Hepatocyte (in vitro differentiated cells): ENCODE measurements at regions not wholly inside any gene's neighbourhood (a gene's known extent, or its start where the extent isn't known, plus 50 kb on each side); places are given as distances from the start of the nearest gene placed in this dataset.

Source experiments
- DNase-seq: peaks from one replicate; pipeline ENCODE4 v3.0.0-alpha.2; 2016; ENCODE audit warnings: low spot score
- H2AFZ ChIP-seq: fragments of 200-600 bp; sonication (generic); 2 replicates; pipeline ENCODE4 v1.6.0; 2016; ENCODE audit warnings: antibody characterized with exemption, mild to moderate bottlenecking
- H3K27ac ChIP-seq: fragments of 200-600 bp; sonication (generic); 2 replicates; pipeline ENCODE4 v1.5.1; 2016; ENCODE audit warnings: mild to moderate bottlenecking
- H3K27me3 ChIP-seq: fragments of 200-600 bp; sonication (generic); 2 replicates; pipeline ENCODE4 v1.6.1; 2016
- H3K36me3 ChIP-seq: fragments of 200-600 bp; sonication (generic); replicated peaks from 2 replicates; pipeline ENCODE4 v1.5.1; 2016; ENCODE audit warnings: low read depth; ENCODE audit not compliant: insufficient read depth
- H3K4me1 ChIP-seq: fragments of 200-600 bp; sonication (generic); 2 replicates; pipeline ENCODE4 v1.5.1; 2016; ENCODE audit warnings: mild to moderate bottlenecking, moderate library complexity; ENCODE audit not compliant: insufficient read depth
- H3K4me2 ChIP-seq: fragments of 200-600 bp; sonication (generic); 2 replicates; pipeline ENCODE4 v1.6.0; 2016
- H3K4me3 ChIP-seq: fragments of 200-600 bp; sonication (generic); 2 replicates; pipeline ENCODE4 v1.5.1; 2016; ENCODE audit warnings: mild to moderate bottlenecking
- H3K79me2 ChIP-seq: fragments of 200-600 bp; sonication (generic); 2 replicates; pipeline ENCODE4 v1.6.0; 2017; ENCODE audit warnings: mild to moderate bottlenecking
- H3K9me2 ChIP-seq: fragments of 200-600 bp; sonication (generic); replicated peaks from 2 replicates; pipeline ENCODE4 v1.6.0; 2017; ENCODE audit warnings: mild to moderate bottlenecking; ENCODE audit not compliant: insufficient read depth
- H3K9me3 ChIP-seq: fragments of 200-600 bp; sonication (generic); 2 replicates; pipeline ENCODE4 v1.5.1; 2016; ENCODE audit warnings: low read depth, mild to moderate bottlenecking
- H4K20me1 ChIP-seq: fragments of 200-600 bp; sonication (generic); 2 replicates; pipeline ENCODE4 v1.6.0; 2016; ENCODE audit warnings: mild to moderate bottlenecking; ENCODE audit not compliant: insufficient read depth, poor library complexity, severe bottlenecking
- CTCF ChIP-seq: fragments of 200-600 bp; sonication (generic); IDR thresholded peaks from 2 replicates; pipeline ENCODE4 v1.5.1; 2016; ENCODE audit warnings: antibody characterized with exemption, mild to moderate bottlenecking; ENCODE audit not compliant: poor library complexity
- EZH2 ChIP-seq: fragments of 200-600 bp; sonication (generic); IDR thresholded peaks from 2 replicates; pipeline ENCODE4 v1.6.1; 2016; ENCODE audit warnings: antibody characterized with exemption, mild to moderate bottlenecking, borderline replicate concordance
- EZH2phosphoT487 ChIP-seq: fragments of 200-600 bp; sonication (generic); IDR thresholded peaks from one replicate; pipeline ENCODE4 v1.6.1; 2018; ENCODE audit warnings: antibody characterized with exemption, mild to moderate bottlenecking, low read depth, moderate library complexity; ENCODE audit not compliant: unreplicated experiment, severe bottlenecking
- WGBS: methylation state at CpG from one replicate; pipeline ENCODE4 v1.1.6; 2016; ENCODE audit warnings: low lambda C conversion rate; ENCODE audit errors: missing lambda C conversion rate; 5-methylcytosine and 5-hydroxymethylcytosine counted together

DNA sequence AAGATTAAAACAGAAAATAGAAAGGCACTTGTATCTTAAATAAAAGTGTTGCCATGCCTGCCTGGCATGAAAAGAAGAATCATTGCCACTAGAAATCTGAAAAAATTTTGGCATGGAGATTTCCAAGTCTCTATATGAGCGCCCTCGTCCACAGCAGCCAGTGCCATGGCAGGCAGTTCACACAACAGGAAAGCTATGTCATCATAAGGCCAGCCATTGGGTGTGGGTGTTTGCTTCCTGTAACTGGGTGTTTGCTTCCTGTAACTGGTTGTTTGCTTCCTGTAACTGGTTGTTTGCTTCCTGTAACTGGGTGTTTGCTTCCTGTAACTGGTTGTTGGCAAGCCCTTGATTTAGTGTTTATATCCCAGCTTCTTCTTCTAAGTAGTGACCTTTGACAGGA lies 446.7 kb downstream of the IRX1 start:
- no peaks in the 10 kb centered on the region for H3K4me1 ChIP-seq
- H3K27ac ChIP-seq: no peak overlapping the region
- no peak overlapping the region for H3K4me2 ChIP-seq
- TF ChIP-seq EZH2phosphoT487 (no peak), EZH2 (no peak), CTCF (no peak)
- no peak for DNase-seq
- H4K20me1 ChIP-seq: no peaks in the 10 kb centered on the region
- H2AFZ ChIP-seq: no peak overlapping the region
- H3K36me3 ChIP-seq: no peaks in the 10 kb centered on the region
- no peaks in the 10 kb centered on the region for H3K27me3 ChIP-seq
- no peaks in the 10 kb centered on the region for H3K9me2 ChIP-seq
- no peaks in the 10 kb centered on the region for H3K79me2 ChIP-seq
- H3K9me3 ChIP-seq: no peaks in the 10 kb centered on the region
- 50% methylated on average over 2 of the region's 2 CpGs for WGBS
- no peak overlapping the region for H3K4me3 ChIP-seq

GRCh38 chr5:4043135-4043534 lies 447.5 kb downstream of the IRX1 start:
- Histone ChIP-seq H3K27ac (no peak overlapping the region), H3K79me2 (no peaks in the 10 kb centered on the region), H3K4me3 (no peak overlapping the region), H3K9me3 (no peaks in the 10 kb centered on the region), H3K27me3 (no peaks in the 10 kb centered on the region), H2AFZ (no peak overlapping the region), H3K9me2 (no peaks in the 10 kb centered on the region), H3K4me1 (no peaks in the 10 kb centered on the region), H4K20me1 (no peaks in the 10 kb centered on the region), H3K36me3 (no peaks in the 10 kb centered on the region), H3K4me2 (no peak overlapping the region)
- TF ChIP-seq EZH2phosphoT487 (no peak), CTCF (no peak), EZH2 (no peak)
- no peak for DNase-seq

- Histone ChIP-seq H3K9me3 (no peaks in the 10 kb centered on the region), H3K4me2 (no peak overlapping the region), H3K36me3 (no peaks in the 10 kb centered on the region), H3K27me3 (no peaks in the 10 kb centered on the region), H2AFZ (no peak overlapping the region), H3K27ac (no peak overlapping the region), H3K9me2 (no peaks in the 10 kb centered on the region), H3K4me1 (no peaks in the 10 kb centered on the region), H4K20me1 (no peaks in the 10 kb centered on the region), H3K79me2 (no peaks in the 10 kb centered on the region), H3K4me3 (no peak overlapping the region)
- 95% methylated on average over 2 of the region's 2 CpGs for WGBS
- TF ChIP-seq EZH2 (no peak), EZH2phosphoT487 (no peak)
- no peak for DNase-seq
Measured at GRCh38 chr5:4044881-4045280, 449.2 kb downstream of the IRX1 start.

- no peaks in the 10 kb centered on the region for H3K4me1 ChIP-seq
- no peaks in the 10 kb centered on the region for H3K9me3 ChIP-seq
- H3K4me2 ChIP-seq: no peak overlapping the region
- no peaks in the 10 kb centered on the region for H3K79me2 ChIP-seq
- TF ChIP-seq EZH2: no peak
- TF ChIP-seq EZH2phosphoT487: no peak
- TF ChIP-seq CTCF: no peak
- no peak for DNase-seq
- no peak overlapping the region for H2AFZ ChIP-seq
- 79% methylated on average over 4 of the region's 4 CpGs for WGBS
- no peaks in the 10 kb centered on the region for H3K27me3 ChIP-seq
- no peaks in the 10 kb centered on the region for H3K9me2 ChIP-seq
- H3K27ac ChIP-seq: no peak overlapping the region
- no peak overlapping the region for H3K4me3 ChIP-seq
- H3K36me3 ChIP-seq: no peaks in the 10 kb centered on the region
- H4K20me1 ChIP-seq: no peaks in the 10 kb centered on the region
Measured at GRCh38 chr5:4048398-4048797, 452.8 kb downstream of the IRX1 start.
